ENCODE measurements at regions not wholly inside any gene's neighbourhood (a gene's known extent, or its start where the extent isn't known, plus 50 kb on each side); places are given as distances from the start of the nearest gene placed in this dataset.

DNA sequence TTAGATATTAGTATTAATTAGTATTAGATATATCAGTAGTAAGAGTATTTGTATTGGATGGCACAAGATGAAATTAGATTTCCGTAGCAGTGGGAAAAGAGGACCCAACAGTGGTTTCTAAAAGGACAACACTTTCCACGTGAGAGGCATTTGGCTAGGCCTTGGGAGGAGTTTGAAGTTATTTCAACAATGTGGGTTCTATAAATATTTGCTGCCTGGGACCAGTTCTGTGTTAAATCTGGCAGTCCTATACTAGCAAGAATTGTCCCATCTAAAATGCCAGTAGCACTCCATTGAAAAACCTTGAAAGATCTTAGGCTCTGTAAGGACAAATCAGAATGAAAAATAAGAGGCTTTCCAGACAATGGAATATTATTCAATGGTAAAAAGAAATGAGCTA, 347.1 kb upstream of the DNAJC19 start:
- TF ChIP-seq TAF1 (IDR thresholded peaks at IDR 0.05; ENCODE audit: borderline replicate concordance, low read depth, low read length), result no peak
- no peak for TF ChIP-seq POLR2A (IDR thresholded peaks at IDR 0.05; ENCODE audit: low read depth, low read length)
- TF ChIP-seq POLR2AphosphoS5 (IDR thresholded peaks at IDR 0.05; ENCODE audit: low read depth, low read length), result no peak
